ENCODE measurements at regions not wholly inside any gene's neighbourhood (a gene's known extent, or its start where the extent isn't known, plus 50 kb on each side); places are given as distances from the start of the nearest gene placed in this dataset.

- no peaks in the 10 kb centered on the region for H3K36me3 ChIP-seq
- no peak overlapping the region for H3K27ac ChIP-seq
- no peak overlapping the region for H3K4me3 ChIP-seq
- WGBS, 4 donors, result 71 to 73% (median 72%) methylated on average over 3 of the region's 3 CpGs
- H3K9me3 ChIP-seq, result no peaks in the 10 kb centered on the region
- H3K4me1 ChIP-seq, result no peaks in the 10 kb centered on the region
- TF ChIP-seq POLR2A (IDR thresholded peaks at IDR 0.05) (no peak), CTCF (IDR thresholded peaks at IDR 0.05) (no peak)
- ATAC-seq (no peak), DNase-seq (no peak)
- H3K27me3 ChIP-seq, result peaks cover 0 to 15% (median 0%) of the 10 kb centered on the region in 9 donors
- intact Hi-C loops (cut with DNase I), result no loop called here
These were observed 87.3 kb upstream of the ZNF536 start for GRCh38 chr19:30284885-30285284.

GRCh38 chr19:30286378-30286777 lies 85.8 kb upstream of the ZNF536 start:
- Histone ChIP-seq H3K9me3 (no peaks in the 10 kb centered on the region), H3K27me3 (peaks cover 0 to 7% (median 0%) of the 10 kb centered on the region in 9 donors), H3K27ac (no peak overlapping the region), H3K4me3 (no peak overlapping the region), H3K4me1 (no peaks in the 10 kb centered on the region), H3K36me3 (no peaks in the 10 kb centered on the region)
- 68 to 78% (median 75%) methylated on average over 3 of the region's 3 CpGs for WGBS, 4 donors
- TF ChIP-seq POLR2A (IDR thresholded peaks at IDR 0.05) (no peak), CTCF (IDR thresholded peaks at IDR 0.05) (no peak)
- DNase-seq (no peak), ATAC-seq (no peak)
- intact Hi-C loops (cut with DNase I), result no loop called here

GRCh38 chr19:30287259-30287658 lies 84.9 kb upstream of the ZNF536 start:
- Histone ChIP-seq H3K36me3 (no peaks in the 10 kb centered on the region), H3K9me3 (no peaks in the 10 kb centered on the region), H3K27ac (no peak overlapping the region), H3K27me3 (no peaks in the 10 kb centered on the region), H3K4me3 (no peak overlapping the region), H3K4me1 (no peaks in the 10 kb centered on the region)
- ATAC-seq (no peak), DNase-seq (no peak)
- TF ChIP-seq POLR2A (IDR thresholded peaks at IDR 0.05) (no peak), CTCF (IDR thresholded peaks at IDR 0.05) (no peak)
- intact Hi-C loops (cut with DNase I), result no loop called here
- whole genome bisulfite sequencing, 4 donors, result 88 to 91% (median 90%) methylated on average over 2 of the region's 2 CpGs

GRCh38 chr19:30287973-30288372 lies 84.2 kb upstream of the ZNF536 start:
- TF ChIP-seq POLR2A (IDR thresholded peaks at IDR 0.05), result no peak
- Histone ChIP-seq H3K4me1 (no peaks in the 10 kb centered on the region), H3K27me3 (no peaks in the 10 kb centered on the region), H3K27ac (no peak overlapping the region), H3K9me3 (no peaks in the 10 kb centered on the region), H3K4me3 (no peak overlapping the region), H3K36me3 (no peaks in the 10 kb centered on the region)
- intact Hi-C loops (cut with DNase I), result no loop called here
- ATAC-seq (no peak), DNase-seq (no peak)
- WGBS, 4 donors, result 85 to 87% (median 85%) methylated on average over 5 of the region's 5 CpGs

- Histone ChIP-seq H3K27ac (no peak overlapping the region), H3K27me3 (no peaks in the 10 kb centered on the region), H3K4me3 (no peak overlapping the region), H3K4me1 (no peaks in the 10 kb centered on the region), H3K36me3 (no peaks in the 10 kb centered on the region), H3K9me3 (no peaks in the 10 kb centered on the region)
- intact Hi-C loops (cut with DNase I), result no loop called here
- ATAC-seq, result no peak
- no peak for DNase-seq
- 66 to 77% (median 69%) methylated on average over 3 of the region's 3 CpGs for WGBS, 4 donors
- TF ChIP-seq CTCF (IDR thresholded peaks at IDR 0.05) (no peak), POLR2A (IDR thresholded peaks at IDR 0.05) (no peak)
These were observed 83.3 kb upstream of the ZNF536 start for GRCh38 chr19:30288911-30289310.

Data from heart left ventricle (tissue), 16 donors.